H9 (cell line): ENCODE measurements at regions not wholly inside any gene's neighbourhood (a gene's known extent, or its start where the extent isn't known, plus 50 kb on each side); places are given as distances from the start of the nearest gene placed in this dataset.

Experiments used
- DNase-seq: peaks from one replicate; pipeline ENCODE4 v3.0.0-alpha.2; 2017
- H2AFZ ChIP-seq: one replicate; pipeline ENCODE4 v1.6.1; 2013; ENCODE audit warnings: mild to moderate bottlenecking, low read length, control low read depth, moderate library complexity
- H2AK5ac ChIP-seq: 2 replicates; pipeline ENCODE4 v1.6.1; 2013; ENCODE audit warnings: low read length, control low read depth, mixed read lengths; ENCODE audit not compliant: insufficient read length
- H2BK120ac ChIP-seq: one replicate; pipeline ENCODE4 v1.6.1; 2013; ENCODE audit warnings: low read depth, mild to moderate bottlenecking, low read length, control low read depth, inconsistent platforms; ENCODE audit not compliant: poor library complexity, severe bottlenecking
- H2BK12ac ChIP-seq: 2 replicates; pipeline ENCODE4 v1.6.1; 2013; ENCODE audit warnings: low read length, control low read depth, mixed read lengths, low read depth; ENCODE audit not compliant: insufficient read length
- H2BK15ac ChIP-seq: 2 replicates; pipeline ENCODE4 v1.6.1; 2013; ENCODE audit warnings: low read depth, low read length, control low read depth
- H2BK20ac ChIP-seq: one replicate; pipeline ENCODE4 v1.6.1; 2013; ENCODE audit warnings: low read depth, mild to moderate bottlenecking, low read length, control low read depth, inconsistent platforms; ENCODE audit not compliant: poor library complexity, severe bottlenecking
- H2BK5ac ChIP-seq: 2 replicates; pipeline ENCODE4 v1.6.1; 2013; ENCODE audit warnings: low read length, control low read depth, mixed read lengths; ENCODE audit not compliant: insufficient read length
- H3K14ac ChIP-seq: 2 replicates; pipeline ENCODE4 v1.6.1; 2013; ENCODE audit warnings: low read length, control low read depth; ENCODE audit not compliant: insufficient read depth
- H3K18ac ChIP-seq: 2 replicates; pipeline ENCODE4 v1.6.1; 2013; ENCODE audit warnings: low read depth, mild to moderate bottlenecking, mixed read lengths, low read length, control low read depth; ENCODE audit not compliant: insufficient read length
- H3K23ac ChIP-seq: 2 replicates; pipeline ENCODE4 v1.6.1; 2013; ENCODE audit warnings: low read length, control low read depth, mixed read lengths, low read depth; ENCODE audit not compliant: insufficient read length
- H3K23me2 ChIP-seq: 2 replicates; pipeline ENCODE4 v1.6.1; 2013; ENCODE audit warnings: low read depth, mild to moderate bottlenecking, mixed read lengths, low read length, control low read depth; ENCODE audit not compliant: insufficient read length, poor library complexity, severe bottlenecking
- H3K27ac ChIP-seq: 2 replicates; pipeline ENCODE4 v1.5.1; 2013; ENCODE audit warnings: low read length, control low read depth, mixed read lengths, low read depth; ENCODE audit not compliant: insufficient read length
- H3K27me3 ChIP-seq: 2 replicates; pipeline ENCODE4 v1.6.1; 2013; ENCODE audit warnings: low read length, control low read depth, inconsistent platforms; ENCODE audit not compliant: insufficient read depth
- H3K4ac ChIP-seq: 2 replicates; pipeline ENCODE4 v1.6.1; 2013; ENCODE audit warnings: low read depth, mild to moderate bottlenecking, control low read depth, inconsistent platforms, low read length, moderate library complexity
- H3K4me1 ChIP-seq: 2 replicates; pipeline ENCODE4 v1.6.1; 2013; ENCODE audit warnings: low read length, control low read depth, inconsistent platforms; ENCODE audit not compliant: insufficient read depth
- H3K4me2 ChIP-seq: 2 replicates; pipeline ENCODE4 v1.6.1; 2013; ENCODE audit warnings: low read length, control low read depth, mixed read lengths; ENCODE audit not compliant: insufficient read length, insufficient read depth
- H3K56ac ChIP-seq: 2 replicates; pipeline ENCODE4 v1.6.1; 2013; ENCODE audit warnings: low read depth, mild to moderate bottlenecking, mixed read lengths, low read length, control low read depth; ENCODE audit not compliant: insufficient read length
- H3K79me1 ChIP-seq: 2 replicates; pipeline ENCODE4 v1.6.1; 2013; ENCODE audit warnings: low read depth, mild to moderate bottlenecking, moderate library complexity, low read length, control low read depth, inconsistent platforms; ENCODE audit not compliant: insufficient read depth, poor library complexity, severe bottlenecking
- H3K79me2 ChIP-seq: 2 replicates; pipeline ENCODE4 v1.6.1; 2013; ENCODE audit warnings: low read length, control low read depth, inconsistent platforms; ENCODE audit not compliant: insufficient read depth
- H3K9ac ChIP-seq: 2 replicates; pipeline ENCODE4 v1.6.1; 2013; ENCODE audit warnings: low read length, control low read depth, mixed read lengths; ENCODE audit not compliant: insufficient read length; ENCODE audit errors: extremely low read depth
- H3K9me3 ChIP-seq: one replicate; pipeline ENCODE4 v1.6.1; 2013; ENCODE audit warnings: low read depth, low read length, inconsistent platforms; ENCODE audit not compliant: control insufficient read depth
- H3T11ph ChIP-seq: one replicate; pipeline ENCODE4 v1.6.1; 2013; ENCODE audit warnings: mild to moderate bottlenecking, low read length, control low read depth, inconsistent platforms
- H4K20me1 ChIP-seq: one replicate; pipeline ENCODE4 v1.6.1; 2013; ENCODE audit not compliant: control insufficient read depth, insufficient read length, insufficient read depth
- H4K5ac ChIP-seq: 2 replicates; pipeline ENCODE4 v1.6.1; 2013; ENCODE audit warnings: low read depth, mild to moderate bottlenecking, mixed read lengths, low read length, control low read depth; ENCODE audit not compliant: insufficient read length
- H4K8ac ChIP-seq: replicated peaks from 2 replicates; pipeline ENCODE4 v1.6.1; 2013; ENCODE audit warnings: low read length, control low read depth, mixed read lengths, low read depth; ENCODE audit not compliant: insufficient read length
- H4K91ac ChIP-seq: 2 replicates; pipeline ENCODE4 v1.6.1; 2013; ENCODE audit warnings: low read depth, mild to moderate bottlenecking, moderate library complexity, mixed read lengths, low read length, control low read depth; ENCODE audit not compliant: insufficient read length
- H3K27ac Mint-ChIP-seq, 3 experiments: 2 replicates in 2 of 3; 3 replicates in 1 of 3; pipeline ENCODE4 v1.8.0; 2020 to 2021; ENCODE audit warnings: mixed read lengths in 3 of 3, mild to moderate bottlenecking in 1 of 3, moderate library complexity in 1 of 3
- H3K27me3 Mint-ChIP-seq: 2 replicates; pipeline ENCODE4 v1.8.0; 2021; ENCODE audit warnings: low read depth, mild to moderate bottlenecking, moderate library complexity, mixed read lengths
- H3K36me3 Mint-ChIP-seq, 3 experiments: 2 replicates in 2 of 3; 3 replicates in 1 of 3; pipeline ENCODE4 v1.8.0; 2020 to 2021; ENCODE audit warnings: low read depth in 3 of 3, mixed read lengths in 3 of 3; ENCODE audit not compliant: insufficient read depth in 1 of 3
- H3K4me1 Mint-ChIP-seq, 2 experiments: 2 replicates each; pipeline ENCODE4 v1.8.0; 2020; ENCODE audit warnings: mixed read lengths in 2 of 2
- H3K4me3 Mint-ChIP-seq, 2 experiments: 2 replicates in 1 of 2; 3 replicates in 1 of 2; pipeline ENCODE4 v1.8.0; 2020 to 2021; ENCODE audit warnings: mild to moderate bottlenecking in 2 of 2, mixed read lengths in 2 of 2, moderate library complexity in 1 of 2
- H3K9me3 Mint-ChIP-seq, 2 experiments: 2 replicates in 1 of 2; 3 replicates in 1 of 2; pipeline ENCODE4 v1.8.0; 2020; ENCODE audit warnings: mild to moderate bottlenecking in 2 of 2, mixed read lengths in 2 of 2, moderate library complexity in 1 of 2
- WGBS: extraction: QIAGEN DNeasy Blood & Tissue Kit; methylation state at CpG from one replicate; pipeline ENCODE4 v1.1.7; 2013; ENCODE audit warnings: missing lambda C conversion rate, low lambda C conversion rate, mixed read lengths; ENCODE audit not compliant: insufficient read length; ENCODE audit errors: extremely low coverage; 5-methylcytosine and 5-hydroxymethylcytosine counted together
- TF ChIP-seq, protein P1 (sequence below): fragments of 200-600 bp; sonication (generic); conservative IDR thresholded peaks from 3 replicates; pipeline ENCODE4 v1.8.0; 2021; ENCODE audit warnings: antibody characterized with exemption, mild to moderate bottlenecking

DNA sequence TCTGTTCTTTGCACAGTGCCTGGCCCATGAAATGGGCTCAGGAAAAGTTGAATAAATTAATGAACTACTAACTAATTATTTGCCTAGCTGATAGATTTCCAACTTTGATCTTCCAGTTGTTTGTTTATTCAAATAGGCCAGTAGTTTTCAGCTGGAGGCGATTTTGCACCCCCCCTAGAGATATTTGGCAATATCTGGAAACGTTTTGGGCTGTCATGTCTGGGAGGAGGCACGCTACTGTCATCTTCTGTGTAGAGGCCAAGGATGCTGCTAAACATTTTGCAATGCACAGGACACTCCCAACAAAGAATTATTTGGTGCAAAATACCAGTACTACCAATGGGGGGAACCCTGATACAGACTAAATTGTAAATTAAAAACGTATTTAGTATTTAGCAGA, 81.9 kb downstream of the VCX2 start:
- H2BK12ac ChIP-seq: no peak overlapping the region
- no peak overlapping the region for H3K56ac ChIP-seq
- H3K4me2 ChIP-seq: no peak overlapping the region
- no peaks in the 10 kb centered on the region for H3K27me3 Mint-ChIP-seq
- H2BK15ac ChIP-seq: no peak overlapping the region
- no peak overlapping the region for H4K5ac ChIP-seq
- no peak overlapping the region for H2BK20ac ChIP-seq
- no peak overlapping the region for H3K14ac ChIP-seq
- no peak overlapping the region for H3K23ac ChIP-seq
- no peak overlapping the region for H3T11ph ChIP-seq
- no peak overlapping the region for H3K4me3 Mint-ChIP-seq
- TF ChIP-seq, protein P1, sequence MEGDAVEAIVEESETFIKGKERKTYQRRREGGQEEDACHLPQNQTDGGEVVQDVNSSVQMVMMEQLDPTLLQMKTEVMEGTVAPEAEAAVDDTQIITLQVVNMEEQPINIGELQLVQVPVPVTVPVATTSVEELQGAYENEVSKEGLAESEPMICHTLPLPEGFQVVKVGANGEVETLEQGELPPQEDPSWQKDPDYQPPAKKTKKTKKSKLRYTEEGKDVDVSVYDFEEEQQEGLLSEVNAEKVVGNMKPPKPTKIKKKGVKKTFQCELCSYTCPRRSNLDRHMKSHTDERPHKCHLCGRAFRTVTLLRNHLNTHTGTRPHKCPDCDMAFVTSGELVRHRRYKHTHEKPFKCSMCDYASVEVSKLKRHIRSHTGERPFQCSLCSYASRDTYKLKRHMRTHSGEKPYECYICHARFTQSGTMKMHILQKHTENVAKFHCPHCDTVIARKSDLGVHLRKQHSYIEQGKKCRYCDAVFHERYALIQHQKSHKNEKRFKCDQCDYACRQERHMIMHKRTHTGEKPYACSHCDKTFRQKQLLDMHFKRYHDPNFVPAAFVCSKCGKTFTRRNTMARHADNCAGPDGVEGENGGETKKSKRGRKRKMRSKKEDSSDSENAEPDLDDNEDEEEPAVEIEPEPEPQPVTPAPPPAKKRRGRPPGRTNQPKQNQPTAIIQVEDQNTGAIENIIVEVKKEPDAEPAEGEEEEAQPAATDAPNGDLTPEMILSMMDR: no peak
- H3K9ac ChIP-seq: no peak overlapping the region
- H3K23me2 ChIP-seq: no peaks in the 10 kb centered on the region
- H3K9me3 ChIP-seq: no peaks in the 10 kb centered on the region
- no peak overlapping the region for H2BK120ac ChIP-seq
- H3K4me1 ChIP-seq: peaks cover 8% of the 10 kb centered on the region; the same call in 1 of the 2 replicates
- no peak overlapping the region for H3K4ac ChIP-seq
- H3K27me3 ChIP-seq: no peaks in the 10 kb centered on the region
- H3K27ac ChIP-seq: no peak overlapping the region
- no peaks in the 10 kb centered on the region for H3K36me3 Mint-ChIP-seq
- no peak overlapping the region for H2AFZ ChIP-seq
- peaks cover 19 to 30% of the 10 kb centered on the region in 2 experiments for H3K4me1 Mint-ChIP-seq
- no peak overlapping the region for H2BK5ac ChIP-seq
- no CpG with 5 or more reads among the region's 4 CpGs for WGBS
- no peak overlapping the region for H3K27ac Mint-ChIP-seq
- no peaks in the 10 kb centered on the region for H3K79me1 ChIP-seq
- H3K9me3 Mint-ChIP-seq: no peaks in the 10 kb centered on the region
- H2AK5ac ChIP-seq: no peak overlapping the region
- no peak overlapping the region for H4K8ac ChIP-seq
- H3K79me2 ChIP-seq: no peaks in the 10 kb centered on the region
- no peak overlapping the region for H3K18ac ChIP-seq
- DNase-seq: no peak
- no peak overlapping the region for H4K91ac ChIP-seq
- H4K20me1 ChIP-seq: no peaks in the 10 kb centered on the region
